ENCODE measurements at regions not wholly inside any gene's neighbourhood (a gene's known extent, or its start where the extent isn't known, plus 50 kb on each side); places are given as distances from the start of the nearest gene placed in this dataset.

DNA sequence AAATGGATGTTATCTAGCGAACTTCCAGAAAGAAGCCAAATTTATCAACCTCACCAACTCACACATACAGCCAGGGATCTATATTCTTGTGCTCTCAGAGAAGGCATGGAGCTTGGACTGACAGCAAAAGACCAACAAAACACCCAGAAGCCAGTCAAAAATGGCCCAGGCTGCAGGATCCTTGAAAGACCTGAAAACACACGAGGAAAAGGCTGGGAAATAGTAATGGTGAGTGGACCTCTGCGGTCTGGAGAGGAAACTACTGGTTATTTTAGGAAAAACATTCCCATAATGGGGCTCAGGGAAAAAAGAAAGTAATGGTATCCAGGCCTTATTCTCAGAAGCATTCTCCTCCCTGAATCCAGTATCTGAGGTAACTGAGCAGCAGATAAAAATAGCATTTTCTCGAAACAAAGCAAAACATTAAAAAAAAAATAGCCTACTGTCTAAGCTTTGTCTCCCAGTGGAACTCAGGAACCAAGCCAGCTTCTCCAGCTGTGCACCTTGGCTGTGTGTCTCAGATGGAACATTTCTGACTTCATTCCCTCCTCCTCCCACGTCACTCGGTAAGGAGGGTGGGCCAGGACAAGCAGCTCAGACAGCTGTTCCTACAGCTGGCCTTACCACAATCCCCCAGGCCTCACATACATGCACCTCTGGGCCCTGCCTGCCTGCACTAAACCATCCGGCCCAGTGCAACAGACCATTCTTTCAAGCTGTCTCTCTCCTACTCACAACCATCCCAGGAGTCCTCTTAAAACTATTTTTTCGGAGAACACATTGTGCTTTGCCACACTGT is 249.9 kb downstream of the DAD1 start (continued):
- TF ChIP-seq, protein P1, sequence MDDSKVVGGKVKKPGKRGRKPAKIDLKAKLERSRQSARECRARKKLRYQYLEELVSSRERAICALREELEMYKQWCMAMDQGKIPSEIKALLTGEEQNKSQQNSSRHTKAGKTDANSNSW (CRISPR knock-in tag; IDR thresholded peaks at IDR 0.05; ENCODE audit: borderline replicate concordance): no peak
- no peak for TF ChIP-seq RFX5 (IDR thresholded peaks at IDR 0.05; ENCODE audit: low read depth, low read length)
- no peak for TF ChIP-seq ZSCAN31 (CRISPR knock-in tag; IDR thresholded peaks at IDR 0.05; ENCODE audit: low read depth)
- no peak for TF ChIP-seq POLR2A (IDR thresholded peaks at IDR 0.05; ENCODE audit: insufficient read depth in 1 of 2, low read depth in 2 of 2, low read length in 2 of 2)
- no peak for TF ChIP-seq BRD4 (CRISPR knock-in tag; IDR thresholded peaks at IDR 0.05)
- no peak for TF ChIP-seq DR1 (CRISPR knock-in tag; IDR thresholded peaks at IDR 0.05)
- TF ChIP-seq SOX5 (CRISPR knock-in tag; IDR thresholded peaks at IDR 0.05; ENCODE audit: borderline replicate concordance): no peak
- no peak for TF ChIP-seq HNF4G (IDR thresholded peaks at IDR 0.05; ENCODE audit: borderline replicate concordance, low read depth, low read length)
- no peak for TF ChIP-seq HNF4G (CRISPR knock-in tag; IDR thresholded peaks at IDR 0.05; ENCODE audit: borderline replicate concordance, low read depth)
- no peak for TF ChIP-seq ZFYVE20 (CRISPR knock-in tag; IDR thresholded peaks at IDR 0.05; ENCODE audit: borderline replicate concordance, low read depth)

DNA sequence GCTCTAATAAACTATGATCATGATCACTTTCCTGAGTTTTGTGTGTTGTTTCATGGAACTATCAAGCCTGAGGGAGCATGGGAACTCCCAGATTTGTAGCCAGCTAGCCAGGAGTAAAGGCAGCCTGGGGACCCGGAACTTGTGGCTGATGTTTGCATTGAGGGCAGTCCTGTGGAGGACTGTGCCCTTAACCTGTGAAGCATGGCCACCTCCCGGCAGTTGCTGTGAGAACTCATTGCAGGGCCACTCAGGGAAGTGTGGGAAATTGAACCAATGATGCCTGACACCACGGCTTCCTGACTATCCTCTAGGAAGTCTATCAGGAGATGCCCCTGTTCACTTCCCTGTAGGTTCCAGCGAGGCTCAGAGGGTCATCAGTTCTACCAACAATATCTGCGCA is 250.6 kb downstream of the DAD1 start:
- intact Hi-C loops (cut with micrococcal nuclease; ENCODE audit: unreplicated experiment): no loop called here
- no peak for FAIRE-seq

More for the DNA sequence above, 250.6 kb downstream of the DAD1 start:
- Histone ChIP-seq H3K4me1 (ENCODE audit: insufficient read depth, low read length) (peaks cover 45% of the 10 kb centered on the region), H3K9me3 (ENCODE audit: low read length) (peaks cover 4% of the 10 kb centered on the region), H4K20me1 (ENCODE audit: insufficient read depth, low read length) (no peaks in the 10 kb centered on the region), H3K36me3 (replicated peaks in 1 of 2; ENCODE audit: control insufficient read depth in 1 of 2, insufficient read depth in 2 of 2, low read length in 2 of 2) (no peaks in the 10 kb centered on the region), H3K4me2 (ENCODE audit: low read depth, low read length) (no peak overlapping the region), H3K27me3 (ENCODE audit: control insufficient read depth in 1 of 2, insufficient read depth in 2 of 2, low read length in 2 of 2) (peaks cover 0 to 3% of the 10 kb centered on the region in 2 experiments; a peak in 1 of 5 replicates), H2AFZ (ENCODE audit: low read length) (no peak overlapping the region), H3K79me2 (ENCODE audit: insufficient read depth, low read length) (no peaks in the 10 kb centered on the region), H3K27ac (ENCODE audit: extremely low read length, insufficient read depth, low read length) (no peak overlapping the region), H3K9ac (ENCODE audit: insufficient read depth, low read depth, low read length) (no peak overlapping the region), H3K4me3 (replicated peaks in 1 of 3; ENCODE audit: insufficient read depth in 1 of 3, low read depth in 2 of 3, low read length in 3 of 3) (no peak overlapping the region)
- 44% methylated on average over 5 of the region's 5 CpGs for WGBS (ENCODE audit: low lambda C conversion rate)
- ChIA-PET CTCF (ENCODE audit: low intra/inter-chr PET ratio, low total read pairs) (no interaction called here), POLR2A (no interaction called here)
- TF ChIP-seq ZNF260 (CRISPR knock-in tag; IDR thresholded peaks at IDR 0.05; ENCODE audit: borderline replicate concordance, low read depth) (no peak), SIN3B (IDR thresholded peaks at IDR 0.05; ENCODE audit: low read length) (no peak), ZNF335 (CRISPR knock-in tag; IDR thresholded peaks at IDR 0.05) (0 out of 2 replicates have a peak, but pooled peaks have one; percentile 25), DNMT3B (CRISPR knock-in tag; conservative IDR thresholded peaks at IDR 0.05) (no peak), EP300 (IDR thresholded peaks at IDR 0.05; ENCODE audit: low read depth in 2 of 2, low read length in 2 of 2) (no peak), EP300 (CRISPR knock-in tag; IDR thresholded peaks at IDR 0.05; ENCODE audit: borderline replicate concordance) (no peak), KLF15 (CRISPR knock-in tag; IDR thresholded peaks at IDR 0.05; ENCODE audit: borderline replicate concordance) (no peak), ZNF264 (CRISPR knock-in tag; IDR thresholded peaks at IDR 0.05) (no peak)
- TF ChIP-seq, protein P2, sequence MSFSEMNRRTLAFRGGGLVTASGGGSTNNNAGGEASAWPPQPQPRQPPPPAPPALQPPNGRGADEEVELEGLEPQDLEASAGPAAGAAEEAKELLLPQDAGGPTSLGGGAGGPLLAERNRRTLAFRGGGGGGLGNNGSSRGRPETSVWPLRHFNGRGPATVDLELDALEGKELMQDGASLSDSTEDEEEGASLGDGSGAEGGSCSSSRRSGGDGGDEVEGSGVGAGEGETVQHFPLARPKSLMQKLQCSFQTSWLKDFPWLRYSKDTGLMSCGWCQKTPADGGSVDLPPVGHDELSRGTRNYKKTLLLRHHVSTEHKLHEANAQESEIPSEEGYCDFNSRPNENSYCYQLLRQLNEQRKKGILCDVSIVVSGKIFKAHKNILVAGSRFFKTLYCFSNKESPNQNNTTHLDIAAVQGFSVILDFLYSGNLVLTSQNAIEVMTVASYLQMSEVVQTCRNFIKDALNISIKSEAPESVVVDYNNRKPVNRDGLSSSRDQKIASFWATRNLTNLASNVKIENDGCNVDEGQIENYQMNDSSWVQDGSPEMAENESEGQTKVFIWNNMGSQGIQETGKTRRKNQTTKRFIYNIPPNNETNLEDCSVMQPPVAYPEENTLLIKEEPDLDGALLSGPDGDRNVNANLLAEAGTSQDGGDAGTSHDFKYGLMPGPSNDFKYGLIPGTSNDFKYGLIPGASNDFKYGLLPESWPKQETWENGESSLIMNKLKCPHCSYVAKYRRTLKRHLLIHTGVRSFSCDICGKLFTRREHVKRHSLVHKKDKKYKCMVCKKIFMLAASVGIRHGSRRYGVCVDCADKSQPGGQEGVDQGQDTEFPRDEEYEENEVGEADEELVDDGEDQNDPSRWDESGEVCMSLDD (CRISPR knock-in tag; IDR thresholded peaks at IDR 0.05; ENCODE audit: borderline replicate concordance): no peak
- DNase-seq (ENCODE audit: low spot score): no peak
- no TSS peak for BruUV-seq (replicated peaks)
- in situ Hi-C loops (cut with HindIII; ENCODE audit: extremely low pct_ligation_motif_present, low pct_unique_long_range_greater_than_20kb): no loop called here
- ATAC-seq: no peak

Data from HepG2 (cell line).